Epidermal melanocyte (primary cell): ENCODE measurements at regions not wholly inside any gene's neighbourhood (a gene's known extent, or its start where the extent isn't known, plus 50 kb on each side); places are given as distances from the start of the nearest gene placed in this dataset.

Experiments used
- DNase-seq: peaks from one replicate; pipeline ENCODE4 v3.0.0; 2011; ENCODE audit warnings: low spot score; ENCODE audit not compliant: insufficient read length

DNA sequence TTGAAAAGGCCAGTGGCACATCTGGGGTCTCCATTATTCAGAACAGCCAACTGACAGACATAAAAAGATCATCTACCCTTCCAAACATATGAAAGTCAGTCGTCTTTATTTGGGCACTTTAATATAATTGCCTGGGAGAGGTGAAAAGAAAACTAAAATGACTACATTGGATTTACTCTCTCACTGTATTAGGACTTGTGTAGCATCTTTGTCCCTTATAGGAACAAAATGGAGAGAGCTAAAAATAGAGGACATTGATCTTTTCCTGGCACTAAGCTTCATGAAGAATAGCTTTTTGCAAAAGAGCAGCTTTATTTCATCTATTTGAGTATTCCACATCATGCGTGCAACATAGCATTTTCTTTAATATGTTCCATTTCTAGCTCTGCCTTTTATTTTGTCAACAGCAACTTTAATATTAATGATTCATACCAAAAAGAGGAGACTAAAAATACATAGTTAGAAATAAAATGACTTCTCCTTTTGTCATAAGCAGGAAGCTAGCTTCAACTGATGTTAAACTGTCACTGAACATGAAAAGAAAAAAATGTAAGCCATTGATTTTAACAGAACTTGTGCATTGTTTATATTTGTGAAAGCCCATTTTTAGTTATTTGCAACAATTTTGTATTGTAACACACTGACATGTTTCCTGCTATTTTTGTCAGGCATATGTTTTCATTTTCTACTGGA is 254.6 kb downstream of the SEC23A start:
- DNase-seq = no peak

DNA sequence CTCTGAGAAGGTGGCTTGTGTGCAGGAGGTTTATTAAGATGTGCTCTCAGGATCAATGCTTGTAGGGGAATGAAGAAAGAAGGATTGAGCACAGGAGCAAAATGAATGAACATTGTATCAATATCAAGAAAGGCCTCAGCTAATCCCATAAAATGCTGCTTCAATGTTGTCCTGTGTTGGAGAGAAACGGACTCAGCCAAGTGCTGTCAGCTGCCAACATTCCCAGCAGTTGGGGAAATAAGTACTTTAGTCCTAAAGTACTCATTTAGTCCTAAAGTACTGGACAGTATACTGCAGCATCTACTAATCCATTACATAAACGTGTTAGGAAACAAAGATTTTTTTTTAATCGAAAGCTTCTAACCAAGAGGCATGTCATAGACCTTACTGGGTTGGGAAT is 255.9 kb downstream of the SEC23A start:
- DNase-seq = no peak

DNA sequence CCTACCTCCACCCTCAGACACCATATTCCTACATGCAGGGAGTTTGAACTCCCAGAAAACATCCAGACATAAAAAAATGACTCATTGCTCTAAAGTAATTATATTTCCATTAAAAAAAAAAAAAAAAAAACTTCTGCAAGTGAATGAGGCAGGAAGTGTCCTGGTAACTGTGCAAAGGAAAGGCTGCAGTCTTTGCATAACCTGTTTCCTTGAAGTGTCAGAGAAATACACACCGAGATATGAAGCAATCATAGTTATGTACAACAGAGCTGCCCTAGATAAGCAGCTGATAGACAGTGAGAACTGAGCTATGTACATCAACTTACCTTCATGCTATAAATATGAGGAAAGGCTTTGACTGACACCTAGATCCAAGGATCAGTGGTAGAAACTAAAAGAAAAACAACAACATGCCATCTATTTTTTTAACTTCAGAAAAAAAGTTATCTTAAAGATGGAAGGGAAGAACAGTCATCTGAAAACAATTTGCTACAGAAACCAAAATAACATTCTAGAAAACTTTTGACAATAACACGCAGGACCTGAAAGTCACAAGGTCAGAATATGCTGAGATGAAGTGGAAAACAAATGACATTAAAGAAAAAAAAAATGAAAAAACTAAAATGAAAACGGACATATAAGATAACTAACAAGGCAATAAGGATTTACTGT is 263.2 kb downstream of the SEC23A start:
- no peak for DNase-seq

DNA sequence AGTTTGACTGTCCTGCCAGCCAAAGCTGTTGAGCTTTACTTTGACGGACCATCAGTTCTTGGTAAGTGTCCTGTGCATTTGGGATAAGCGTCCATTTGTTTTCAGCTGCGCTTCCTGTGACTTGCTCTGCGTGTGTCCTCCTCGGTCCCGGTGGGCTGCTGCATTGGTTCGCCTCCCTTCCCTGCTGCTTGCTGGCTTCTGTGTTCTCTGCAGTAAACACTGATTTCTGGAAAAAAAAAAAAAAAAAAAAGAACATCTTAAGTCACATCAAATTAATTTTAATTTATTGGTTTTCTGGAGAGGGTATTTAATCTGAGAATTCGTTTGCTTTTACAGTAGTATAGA is 264.1 kb downstream of the SEC23A start:
- no peak for DNase-seq

DNA sequence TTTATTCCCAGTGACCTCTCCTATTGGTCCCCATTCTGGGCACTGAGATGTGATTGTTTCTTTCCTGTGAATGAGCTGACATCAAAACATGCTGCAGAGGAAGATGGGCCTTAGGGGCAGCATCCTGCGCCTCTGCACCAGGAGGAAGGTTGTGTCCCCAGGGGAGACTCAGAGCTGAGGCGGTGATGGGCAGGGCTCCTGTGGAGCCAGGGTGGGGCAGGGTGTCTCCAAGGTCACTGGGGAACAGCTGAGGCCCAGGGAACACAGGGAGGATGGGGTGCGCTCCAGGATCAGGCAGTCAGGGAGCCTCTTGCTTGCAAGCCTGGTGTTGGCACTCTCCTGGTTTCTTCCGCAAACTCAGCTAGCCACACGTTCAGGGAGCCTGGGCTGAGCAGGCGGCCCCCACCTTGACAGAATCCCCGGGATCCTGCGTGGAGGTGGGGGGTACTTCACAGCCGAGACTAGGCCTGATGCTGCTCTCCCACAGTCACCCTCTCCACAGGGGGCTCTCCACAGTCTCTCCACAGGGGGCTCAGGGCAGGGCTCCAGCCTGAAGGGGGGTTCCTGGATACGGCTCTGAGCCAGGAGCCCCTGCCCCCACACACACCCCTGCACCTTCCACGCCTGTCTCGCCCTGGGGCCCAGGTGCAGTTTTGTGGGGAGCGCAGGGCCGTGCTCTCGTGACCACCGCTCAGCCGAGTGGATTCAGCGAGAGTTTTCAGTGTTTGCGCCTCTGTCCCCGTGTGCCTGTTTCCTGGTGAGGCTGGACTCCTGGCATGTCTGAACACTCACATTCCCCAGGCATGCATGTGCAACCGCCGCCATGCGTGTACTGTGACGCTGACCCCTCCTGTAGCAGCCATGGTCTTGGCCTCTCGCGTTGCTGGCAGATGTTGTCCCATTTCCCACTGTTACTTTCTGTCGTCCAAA is 264.7 kb downstream of the SEC23A start:
- DNase-seq = no peak

DNA sequence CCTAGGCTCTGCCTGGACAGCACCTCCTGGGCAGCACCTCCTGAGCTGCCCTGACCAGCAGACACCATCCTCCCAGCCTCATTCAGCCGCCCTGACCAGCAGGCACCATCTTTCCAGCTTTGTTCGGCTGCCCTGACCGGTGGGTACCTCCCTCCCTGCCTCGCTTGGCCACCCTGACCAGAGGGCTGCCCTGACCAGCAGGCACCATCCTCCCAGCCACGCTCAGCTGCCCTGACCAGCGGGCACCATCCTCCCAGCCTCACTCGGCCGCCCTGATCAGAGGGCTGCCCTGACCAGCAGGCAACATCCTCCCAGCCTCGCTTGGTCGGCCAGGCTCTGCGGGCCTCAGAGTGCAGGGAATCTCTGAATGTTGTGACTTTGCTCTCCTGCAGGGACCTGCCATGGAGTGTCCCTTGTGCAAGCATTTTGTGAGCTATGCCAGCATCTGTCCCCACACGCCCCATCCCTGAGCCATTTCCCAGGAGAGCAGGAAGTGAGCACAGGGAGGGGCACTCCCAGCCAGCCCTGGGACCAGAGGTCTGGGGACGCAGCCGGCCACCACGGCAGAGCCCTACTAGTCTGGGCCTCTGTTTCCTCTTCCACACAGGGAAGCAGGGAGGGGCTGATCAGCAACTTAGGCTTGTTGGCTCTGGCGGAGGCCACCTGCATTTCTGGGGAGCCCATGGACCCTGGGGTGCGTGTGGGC is 265.5 kb downstream of the SEC23A start:
- DNase-seq = no peak

DNA sequence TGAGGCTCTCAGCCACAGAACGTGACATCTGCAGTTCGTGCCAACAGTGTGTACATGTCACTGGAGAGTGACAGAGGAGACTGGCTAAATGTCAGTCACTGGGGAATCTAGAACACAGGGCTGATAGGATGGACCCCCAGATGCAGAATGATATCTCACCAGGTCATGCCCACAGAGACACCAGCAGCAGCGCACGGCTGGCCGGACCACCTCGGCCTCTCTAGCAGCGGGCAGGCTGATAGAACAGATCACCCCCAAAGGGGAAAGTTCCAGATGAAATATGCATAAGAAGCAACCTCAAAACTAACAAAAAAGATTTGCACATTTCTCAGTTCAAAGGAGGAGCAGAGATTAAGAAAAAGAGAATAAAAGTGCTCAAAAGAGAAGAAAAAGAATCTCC is 266.5 kb downstream of the SEC23A start:
- DNase-seq = no peak

DNA sequence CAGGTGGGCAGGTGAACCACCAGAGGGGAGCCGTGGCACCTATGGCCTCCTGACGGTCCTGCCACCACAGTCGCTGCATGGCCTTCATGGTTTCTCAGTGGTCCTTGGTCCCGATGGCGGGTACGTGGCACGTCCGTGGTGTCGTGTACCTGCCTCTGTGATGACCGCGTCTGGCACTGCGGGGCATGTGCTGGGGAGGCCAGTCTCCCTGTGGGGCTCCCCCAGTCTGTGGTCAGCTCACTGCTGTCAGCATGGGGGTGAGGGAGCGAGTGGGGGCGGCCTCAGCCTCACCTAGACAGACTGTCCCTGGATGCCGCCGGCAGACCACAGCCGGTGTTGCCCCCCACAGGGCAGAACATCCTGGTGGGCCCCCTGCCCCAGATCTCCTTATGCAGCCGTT is 267.2 kb downstream of the SEC23A start:
- DNase-seq = no peak

DNA sequence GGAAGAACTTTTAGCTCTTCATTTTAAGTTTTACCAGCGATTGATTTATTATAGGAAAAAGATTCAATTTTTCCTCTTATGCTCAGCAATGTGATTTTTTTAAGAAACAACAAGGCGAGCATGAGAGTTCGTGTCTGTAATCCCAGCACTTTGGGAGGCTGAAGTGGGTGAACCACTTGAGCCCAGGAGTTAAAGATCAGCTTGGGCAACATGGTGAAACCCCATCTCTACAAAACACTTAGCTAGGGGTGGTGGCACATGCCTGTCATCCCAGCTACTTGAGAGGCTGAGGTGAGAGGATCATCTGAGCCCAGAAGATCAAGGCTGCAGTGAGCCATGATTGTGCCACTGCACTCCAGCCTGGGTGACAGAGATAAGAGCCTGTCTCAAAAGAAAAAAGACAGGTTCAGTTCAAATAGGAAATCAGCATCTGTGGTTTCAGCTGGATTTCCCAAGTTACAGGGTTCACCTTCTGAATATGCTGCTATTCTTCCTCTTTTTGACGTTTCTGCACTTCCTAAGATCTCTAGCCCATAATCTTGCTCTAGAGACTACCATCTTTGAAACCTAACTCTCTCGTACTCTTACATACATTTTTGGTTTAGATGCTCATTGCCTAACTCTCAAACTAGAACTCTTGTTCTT is 274.7 kb downstream of the SEC23A start:
- no peak for DNase-seq

DNA sequence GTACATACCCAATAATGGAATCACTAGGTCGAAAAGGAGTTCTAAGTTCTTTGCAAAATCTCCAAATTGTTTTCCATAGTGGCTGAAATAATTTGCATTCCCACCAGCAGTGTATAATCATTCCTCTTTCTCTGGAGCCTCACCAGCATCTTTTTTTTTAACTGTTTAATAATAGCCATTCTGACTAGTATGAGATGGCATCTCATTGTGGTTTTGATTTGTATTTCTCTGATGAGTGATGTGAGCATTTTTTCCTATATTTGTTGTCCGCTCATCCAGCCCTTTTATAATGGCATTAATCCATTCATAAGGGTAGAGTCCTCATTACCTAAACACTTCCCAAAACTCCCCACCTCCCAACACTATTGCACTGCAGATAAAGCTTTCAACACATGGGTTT is 278.3 kb downstream of the SEC23A start:
- DNase-seq = no peak

DNA sequence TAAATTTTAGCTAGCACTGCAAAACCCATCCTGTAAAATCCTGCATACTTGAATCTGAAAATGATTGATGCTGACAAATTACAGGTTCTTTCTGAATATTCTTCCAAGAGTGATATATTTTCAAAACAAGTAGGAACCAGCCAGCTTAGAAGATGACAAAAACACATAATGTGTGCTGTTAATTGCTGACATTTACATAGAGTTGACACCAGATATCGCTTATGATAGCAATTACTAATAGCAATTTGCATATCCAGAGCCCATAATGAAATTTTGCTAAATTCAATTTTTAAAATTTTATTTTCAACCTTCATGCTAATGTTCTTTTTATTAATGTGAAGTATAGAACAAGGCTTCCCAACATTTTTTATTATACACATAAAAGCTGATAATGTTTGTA is 284.5 kb downstream of the SEC23A start:
- DNase-seq = no peak

DNA sequence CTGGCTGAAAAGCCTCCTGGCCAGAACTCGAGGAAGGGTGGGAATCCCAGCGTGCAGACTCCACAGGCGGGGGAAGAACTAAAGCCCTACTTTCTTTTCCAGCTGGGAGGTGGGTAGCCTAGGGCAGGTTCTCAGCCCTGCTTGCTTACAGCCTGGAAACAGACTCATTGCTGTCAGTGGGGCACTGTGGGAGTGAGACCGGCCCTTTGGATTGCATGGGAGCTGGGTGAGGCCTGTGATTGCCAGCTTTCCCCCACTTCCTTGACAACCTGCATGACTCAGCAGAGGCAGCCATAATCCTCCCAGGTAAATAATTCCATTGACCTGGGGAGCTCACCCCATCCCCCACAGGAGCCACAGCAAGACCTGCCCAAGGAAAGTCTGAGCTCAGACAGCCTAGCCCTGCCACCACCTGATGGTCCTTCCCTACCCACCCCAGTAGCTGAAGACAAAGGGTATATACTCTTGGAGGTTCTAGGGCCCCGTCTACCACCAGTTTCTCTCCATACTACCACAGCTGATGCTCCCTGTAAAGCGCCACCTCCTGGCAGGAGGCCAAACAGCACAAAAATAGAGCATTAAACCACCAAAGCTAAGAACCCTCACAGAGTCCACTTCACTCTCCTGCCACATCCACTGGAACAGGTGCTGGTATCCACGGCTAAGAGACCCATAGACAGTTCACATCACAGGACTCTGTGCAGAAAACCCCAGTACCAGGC is 294.1 kb downstream of the SEC23A start:
- no peak for DNase-seq

DNA sequence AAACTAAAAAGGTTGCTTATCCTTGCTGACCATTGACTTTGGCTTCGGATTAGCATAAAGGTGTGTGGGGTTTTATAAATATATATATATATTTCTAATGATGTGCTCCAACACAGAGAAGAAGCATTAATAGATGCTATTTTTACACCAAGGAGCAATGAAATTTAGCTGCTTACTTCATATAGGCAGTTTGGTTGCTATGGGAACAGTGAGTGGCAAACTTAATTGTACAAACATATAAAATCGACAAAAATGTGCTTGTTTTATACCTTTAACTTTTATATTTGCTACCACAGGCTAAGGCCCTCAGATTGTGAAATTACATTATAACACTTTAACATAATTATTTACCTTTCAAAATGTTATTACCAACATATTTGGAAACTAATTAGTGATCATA is 303.4 kb downstream of the SEC23A start:
- DNase-seq = no peak

DNA sequence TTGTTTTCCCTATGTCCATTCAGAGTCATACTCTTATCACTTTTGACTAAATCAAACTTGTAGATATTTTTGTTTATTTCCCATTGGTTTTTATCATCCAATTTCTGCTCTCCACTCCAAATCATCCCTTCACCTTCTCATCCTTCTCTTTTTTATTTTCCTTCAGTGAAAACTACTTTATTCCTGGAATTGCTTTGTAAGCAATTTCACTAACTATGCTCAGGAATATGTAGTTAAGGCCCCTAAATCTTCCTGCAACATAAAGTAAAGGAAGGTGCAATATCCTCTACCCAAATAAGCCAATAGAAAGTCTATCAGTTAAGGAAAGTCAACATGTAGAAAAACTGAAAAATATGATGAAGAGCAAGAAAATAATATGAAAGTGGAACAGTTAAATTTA is 308.4 kb downstream of the SEC23A start:
- DNase-seq = no peak

DNA sequence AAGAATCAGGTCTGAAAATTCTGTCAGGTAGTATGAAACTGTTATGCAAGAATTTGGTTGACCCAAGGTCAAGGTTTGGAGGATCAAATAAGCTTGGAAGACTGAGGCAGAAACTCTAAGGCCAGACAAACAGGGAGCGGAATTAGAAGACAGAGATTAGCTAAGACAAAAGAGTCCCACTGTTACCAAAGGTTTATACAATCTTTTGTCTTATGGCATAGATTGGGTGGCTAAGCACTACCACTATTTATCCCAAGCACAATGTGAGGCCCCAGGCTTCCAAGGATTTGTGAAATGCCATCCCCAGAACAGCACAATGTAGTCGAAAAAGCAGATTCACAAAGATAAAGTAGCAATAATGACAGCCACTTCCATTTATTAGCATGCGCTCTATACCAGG is 311.2 kb downstream of the SEC23A start:
- no peak for DNase-seq

DNA sequence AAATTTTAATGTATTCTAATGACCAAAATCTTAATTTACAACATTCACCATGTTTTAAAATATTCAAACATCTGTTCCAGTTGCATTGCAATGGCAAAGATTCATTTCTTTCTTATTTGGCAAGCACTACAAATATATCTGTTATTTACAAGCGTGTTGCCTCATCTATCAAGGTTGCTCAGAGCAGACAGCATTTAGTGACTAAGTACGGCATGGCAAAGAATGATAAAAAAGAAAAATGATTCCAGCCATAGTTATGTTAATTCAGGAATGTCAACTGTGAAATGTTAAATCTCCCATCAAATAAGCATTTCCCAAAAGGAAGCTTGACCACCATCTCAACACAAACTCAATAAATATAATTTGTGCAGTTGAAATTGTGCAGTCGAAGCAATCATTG is 312.1 kb downstream of the SEC23A start:
- no peak for DNase-seq

DNA sequence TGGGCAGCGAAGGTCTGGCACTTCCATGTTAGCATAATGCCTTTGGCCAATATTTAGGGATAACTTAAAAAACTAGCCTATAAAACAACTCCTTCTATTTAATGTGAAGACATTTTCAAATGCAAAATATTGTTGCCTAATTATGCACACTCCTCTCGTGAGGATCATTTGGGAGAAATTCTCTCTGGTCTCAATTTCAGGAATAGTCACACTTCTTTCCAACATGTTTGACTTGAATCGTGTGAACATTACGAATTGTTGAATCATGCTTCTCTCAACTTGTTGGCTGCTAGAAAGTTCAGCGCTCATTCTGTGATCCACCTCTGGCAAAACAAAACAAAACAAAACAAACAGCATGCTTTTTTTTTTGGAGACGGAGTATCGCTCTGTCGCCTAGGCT is 313.2 kb downstream of the SEC23A start:
- no peak for DNase-seq

DNA sequence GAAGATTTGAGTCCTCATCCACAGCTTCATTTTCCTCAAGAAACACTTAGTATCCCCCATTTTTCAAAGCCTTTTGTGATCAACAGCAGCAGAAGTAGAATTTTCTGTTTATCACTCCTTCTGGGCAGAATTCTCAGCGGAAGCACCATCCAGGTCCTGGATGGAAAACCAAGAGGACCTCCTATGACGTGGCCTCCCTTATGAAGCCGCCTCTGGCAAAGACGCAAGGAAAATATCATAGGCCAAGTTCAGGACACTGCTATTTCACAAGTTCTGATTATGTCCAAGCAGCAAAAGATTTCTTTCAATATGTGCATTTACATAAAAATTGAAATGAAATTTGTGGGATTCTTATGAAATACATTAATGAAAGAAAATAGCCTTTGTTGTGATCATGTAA is 315.0 kb downstream of the SEC23A start:
- no peak for DNase-seq

DNA sequence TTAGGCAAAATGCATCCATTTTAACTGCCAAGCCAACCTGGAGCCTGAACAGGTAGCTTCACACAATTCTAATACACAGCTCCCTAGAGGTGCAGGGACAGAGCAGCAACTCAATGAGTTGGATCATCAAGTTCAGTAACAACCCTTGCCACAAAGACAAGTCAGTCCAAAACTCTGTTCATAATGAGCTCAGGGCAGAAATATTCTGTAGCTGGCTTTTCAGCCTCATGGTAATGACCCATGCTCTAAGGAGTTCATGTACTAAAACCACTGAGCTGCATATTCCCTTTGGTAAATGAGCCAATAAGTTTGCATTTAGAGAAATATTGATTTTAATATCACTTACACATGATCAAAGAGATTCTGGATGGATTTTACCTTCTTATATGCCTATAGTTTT is 316.1 kb downstream of the SEC23A start:
- DNase-seq = no peak

DNA sequence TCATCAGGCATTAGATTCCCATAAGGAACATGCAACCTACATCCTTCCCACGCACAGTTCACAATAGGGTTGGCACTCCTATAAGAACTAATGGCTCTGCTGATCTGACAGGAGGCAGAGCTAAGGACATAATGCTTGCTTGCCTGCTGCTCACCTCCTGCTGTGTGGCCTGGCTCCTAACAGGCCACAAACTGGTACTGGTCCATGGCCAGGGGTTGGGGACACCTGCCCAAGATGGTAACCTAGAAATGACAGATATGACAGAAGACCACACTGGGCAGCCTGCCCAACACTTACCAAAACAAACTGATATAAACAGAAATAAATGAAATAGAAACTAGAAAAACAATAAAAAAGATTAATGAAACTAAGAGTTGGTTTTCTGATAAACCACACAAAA is 325.6 kb downstream of the SEC23A start:
- no peak for DNase-seq

DNA sequence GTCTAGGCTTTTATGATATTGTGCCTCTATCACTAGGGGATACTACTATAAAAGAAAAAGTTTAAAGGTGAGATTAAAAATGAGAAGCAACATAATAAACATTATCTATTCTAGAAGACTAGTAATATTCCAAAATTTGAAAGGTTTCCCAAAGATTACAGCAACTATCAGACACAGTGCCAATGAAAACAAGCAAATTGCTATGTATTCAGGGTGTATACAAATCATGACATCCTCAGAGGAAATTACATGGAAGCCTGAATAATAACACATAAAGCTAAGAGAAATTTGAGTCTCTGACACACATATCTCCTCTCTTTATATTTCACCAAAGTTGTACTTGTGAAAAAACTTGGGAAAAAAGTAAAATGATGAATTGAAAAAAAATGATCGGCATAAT is 327.0 kb downstream of the SEC23A start:
- no peak for DNase-seq
